Panc1 (cell line): ENCODE measurements at regions not wholly inside any gene's neighbourhood (a gene's known extent, or its start where the extent isn't known, plus 50 kb on each side); places are given as distances from the start of the nearest gene placed in this dataset.

Experiments used
- ATAC-seq: fragments of 200-7000 bp; cut with Tn5 transposase; 2 replicates; pipeline ENCODE4 v1.9.1; 2020; ENCODE audit warnings: mild to moderate bottlenecking, moderate library complexity
- BruUV-seq: library from RNA; stranded (reverse); fragments of 400-500 nt; replicated peaks from 2 replicates; lab custom pipeline; 2021; lab: Mats Ljungman, UMichigan
- CTCF ChIA-PET: fragments of 300-600 bp; sonication (Branson Sonifier 250); formaldehyde crosslinking; loops from one replicate; lab custom pipeline; 2022; ENCODE audit warnings: antibody characterized with exemption; lab: Charles Lee
- POLR2A ChIA-PET: fragments of 300-600 bp; sonication (Branson Sonifier 250); formaldehyde crosslinking; loops from one replicate; lab custom pipeline; 2022; ENCODE audit warnings: antibody characterized with exemption; lab: Charles Lee
- DNase-seq: peaks from one replicate; pipeline ENCODE4 v3.0.0-alpha.2; 2010; ENCODE audit warnings: low read depth, low spot score
- H3K27ac ChIP-seq: 2 replicates; pipeline ENCODE4 v1.5.1; 2011; ENCODE audit warnings: mild to moderate bottlenecking, low read length, inconsistent platforms
- H3K27me3 ChIP-seq: fragments of 200-500 bp; sonication (Bioruptor generic); 2 replicates; pipeline ENCODE4 v1.6.0; 2014; ENCODE audit warnings: low read length, inconsistent platforms; ENCODE audit not compliant: control insufficient read depth, insufficient read depth
- H3K36me3 ChIP-seq: fragments of 200-500 bp; sonication (Bioruptor generic); 2 replicates; pipeline ENCODE4 v1.5.1; 2014; ENCODE audit warnings: inconsistent platforms, mild to moderate bottlenecking, low read length, moderate library complexity; ENCODE audit not compliant: control insufficient read depth, insufficient read depth
- H3K4me1 ChIP-seq: 2 replicates; pipeline ENCODE4 v1.5.1; 2011; ENCODE audit warnings: inconsistent platforms, mild to moderate bottlenecking, low read length, moderate library complexity; ENCODE audit not compliant: control insufficient read depth, insufficient read depth
- H3K4me3 ChIP-seq, 2 experiments: 2 replicates each; pipeline ENCODE4 v1.5.1; 2011 to 2012; ENCODE audit warnings: low read depth in 2 of 2, low read length in 2 of 2, mild to moderate bottlenecking in 2 of 2, inconsistent platforms in 1 of 2, moderate library complexity in 1 of 2
- H3K9me3 ChIP-seq: fragments of 200-500 bp; sonication (Bioruptor generic); 2 replicates; pipeline ENCODE4 v1.5.1; 2014; ENCODE audit warnings: low read depth, mild to moderate bottlenecking, inconsistent platforms, low read length, moderate library complexity; ENCODE audit not compliant: control insufficient read depth, insufficient read depth
- POLR2AphosphoS5 ChIP-seq: IDR thresholded peaks from 2 replicates; pipeline ENCODE4 v1.6.1; 2012; ENCODE audit warnings: mild to moderate bottlenecking, low read depth, low read length, moderate library complexity
- REST ChIP-seq, 2 experiments: IDR thresholded peaks; 2 replicates each; pipeline ENCODE4 v1.6.1; 2011 to 2012; ENCODE audit warnings: low read depth in 2 of 2, control low read depth in 1 of 2, low read length in 1 of 2, mild to moderate bottlenecking in 1 of 2, moderate library complexity in 1 of 2; ENCODE audit not compliant: insufficient read depth in 1 of 2
- SIN3A ChIP-seq: IDR thresholded peaks from 2 replicates; pipeline ENCODE4 v1.6.1; 2012; ENCODE audit warnings: low read depth, mild to moderate bottlenecking, low read length, moderate library complexity, borderline replicate concordance; ENCODE audit not compliant: insufficient read depth
- TCF7L2 ChIP-seq: IDR thresholded peaks from 2 replicates; pipeline ENCODE4 v1.6.1; 2011; ENCODE audit warnings: mild to moderate bottlenecking, low read depth, low read length, inconsistent platforms
- in situ Hi-C: cut with HindIII; loops from 2 replicates; pipeline ENCODE4 v1.10.0; 2016; ENCODE audit warnings: low sequenced_read_pairs, low pct_unique_long_range_greater_than_20kb
- intact Hi-C: fragments of 100-400 bp; cut with micrococcal nuclease; formaldehyde crosslinking; loops from one replicate; pipeline ENCODE4 v1.10.0; 2022; ENCODE audit not compliant: unreplicated experiment
- TF ChIP-seq, protein P1 (sequence below): fragments of 450-650 bp; IDR thresholded peaks from 2 replicates; pipeline ENCODE4 v1.5.1; 2017; ENCODE audit warnings: mild to moderate bottlenecking

GRCh38 chr7:117929237-117929636 is 56.0 kb upstream of the CTTNBP2 start:
- ATAC-seq: no peak
- BruUV-seq: no TSS peak
- Histone ChIP-seq H3K4me3 (no peak overlapping the region), H3K27ac (no peak overlapping the region), H3K4me1 (no peaks in the 10 kb centered on the region), H3K27me3 (no peaks in the 10 kb centered on the region), H3K36me3 (no peaks in the 10 kb centered on the region), H3K9me3 (no peaks in the 10 kb centered on the region)
- TF ChIP-seq POLR2AphosphoS5: no peak
- no peak for TF ChIP-seq TCF7L2
- TF ChIP-seq SIN3A: no peak
- TF ChIP-seq REST (IDR thresholded peaks at IDR 0.05; ENCODE audit: insufficient read depth in 1 of 2, low read depth in 2 of 2, low read length in 1 of 2): no peak
- TF ChIP-seq, protein P1, sequence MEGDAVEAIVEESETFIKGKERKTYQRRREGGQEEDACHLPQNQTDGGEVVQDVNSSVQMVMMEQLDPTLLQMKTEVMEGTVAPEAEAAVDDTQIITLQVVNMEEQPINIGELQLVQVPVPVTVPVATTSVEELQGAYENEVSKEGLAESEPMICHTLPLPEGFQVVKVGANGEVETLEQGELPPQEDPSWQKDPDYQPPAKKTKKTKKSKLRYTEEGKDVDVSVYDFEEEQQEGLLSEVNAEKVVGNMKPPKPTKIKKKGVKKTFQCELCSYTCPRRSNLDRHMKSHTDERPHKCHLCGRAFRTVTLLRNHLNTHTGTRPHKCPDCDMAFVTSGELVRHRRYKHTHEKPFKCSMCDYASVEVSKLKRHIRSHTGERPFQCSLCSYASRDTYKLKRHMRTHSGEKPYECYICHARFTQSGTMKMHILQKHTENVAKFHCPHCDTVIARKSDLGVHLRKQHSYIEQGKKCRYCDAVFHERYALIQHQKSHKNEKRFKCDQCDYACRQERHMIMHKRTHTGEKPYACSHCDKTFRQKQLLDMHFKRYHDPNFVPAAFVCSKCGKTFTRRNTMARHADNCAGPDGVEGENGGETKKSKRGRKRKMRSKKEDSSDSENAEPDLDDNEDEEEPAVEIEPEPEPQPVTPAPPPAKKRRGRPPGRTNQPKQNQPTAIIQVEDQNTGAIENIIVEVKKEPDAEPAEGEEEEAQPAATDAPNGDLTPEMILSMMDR: no peak
- ChIA-PET POLR2A (no interaction called here), CTCF (no interaction called here)
- in situ Hi-C loops: no loop called here
- intact Hi-C loops: no loop called here
- no peak for DNase-seq

GRCh38 chr7:117931314-117931713 is 58.1 kb upstream of the CTTNBP2 start:
- POLR2A ChIA-PET: no interaction called here
- TF ChIP-seq, protein P1: no peak
- TF ChIP-seq POLR2AphosphoS5: no peak
- no peak for TF ChIP-seq TCF7L2
- no peak for TF ChIP-seq REST (IDR thresholded peaks at IDR 0.05; ENCODE audit: insufficient read depth in 1 of 2, low read depth in 2 of 2, low read length in 1 of 2)
- TF ChIP-seq SIN3A: no peak
- Histone ChIP-seq H3K4me3 (no peak overlapping the region), H3K27me3 (no peaks in the 10 kb centered on the region), H3K4me1 (no peaks in the 10 kb centered on the region), H3K27ac (no peak overlapping the region), H3K36me3 (no peaks in the 10 kb centered on the region), H3K9me3 (no peaks in the 10 kb centered on the region)
- in situ Hi-C loops (no loop called here), intact Hi-C loops (no loop called here)
- CTCF ChIA-PET: no interaction called here
- no peak for DNase-seq
- no peak for ATAC-seq
- no TSS peak for BruUV-seq
